ENCODE measurements at regions not wholly inside any gene's neighbourhood (a gene's known extent, or its start where the extent isn't known, plus 50 kb on each side); places are given as distances from the start of the nearest gene placed in this dataset.

DNA sequence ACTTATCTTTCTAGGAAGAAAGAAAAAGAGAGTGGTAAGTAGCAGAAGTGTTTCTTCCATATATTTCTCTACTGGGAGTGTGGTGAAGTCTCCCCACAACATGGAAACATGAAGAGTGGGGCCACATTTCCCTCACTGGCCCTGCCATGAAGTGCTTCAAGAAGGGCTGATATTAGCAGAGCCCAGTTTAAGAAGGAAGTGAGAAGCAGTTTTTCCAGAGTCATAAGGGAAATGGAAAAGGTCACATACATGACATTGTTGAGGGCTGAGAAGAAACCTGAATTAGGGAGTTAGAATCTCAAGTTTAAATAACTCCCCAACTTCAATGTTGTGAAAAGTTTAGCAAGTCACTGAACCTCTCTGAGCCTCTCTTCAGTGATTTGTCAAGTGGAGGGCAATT lies 171.9 kb upstream of the RBPJ start:
- H3K36me3 ChIP-seq (ENCODE audit: insufficient read depth, low read length): no peaks in the 10 kb centered on the region
- no peak overlapping the region for H3K27ac ChIP-seq (ENCODE audit: low read depth, low read length, poor library complexity, severe bottlenecking)
- no peaks in the 10 kb centered on the region for H4K20me1 ChIP-seq (ENCODE audit: insufficient read depth, low read length)
- no peaks in the 10 kb centered on the region for H3K9me3 ChIP-seq (ENCODE audit: low read length)
- no peaks in the 10 kb centered on the region for H3F3A ChIP-seq (ENCODE audit: insufficient read depth, low read length)
- H3K9ac ChIP-seq (ENCODE audit: low read length): no peak overlapping the region
- no peaks in the 10 kb centered on the region for H3K27me3 ChIP-seq (ENCODE audit: insufficient read depth, low read length)
- H3K79me2 ChIP-seq (ENCODE audit: insufficient read depth, low read length): no peaks in the 10 kb centered on the region
- no peaks in the 10 kb centered on the region for H3K9me2 ChIP-seq (ENCODE audit: low read depth, low read length)
- no peak overlapping the region for H3K4me2 ChIP-seq (ENCODE audit: low read length)
- H3K4me1 ChIP-seq (ENCODE audit: insufficient read depth, low read length, severe bottlenecking): no peaks in the 10 kb centered on the region
- no peak for TF ChIP-seq CTCF (IDR thresholded peaks at IDR 0.05; ENCODE audit: low read length)
- no peak for TF ChIP-seq EZH2 (IDR thresholded peaks at IDR 0.05; ENCODE audit: borderline replicate concordance, low read length)
- no peak overlapping the region for H3K4me3 ChIP-seq (ENCODE audit: low read depth, low read length, poor library complexity, severe bottlenecking)
- no peak overlapping the region for H2AFZ ChIP-seq (ENCODE audit: low read length)

DNA sequence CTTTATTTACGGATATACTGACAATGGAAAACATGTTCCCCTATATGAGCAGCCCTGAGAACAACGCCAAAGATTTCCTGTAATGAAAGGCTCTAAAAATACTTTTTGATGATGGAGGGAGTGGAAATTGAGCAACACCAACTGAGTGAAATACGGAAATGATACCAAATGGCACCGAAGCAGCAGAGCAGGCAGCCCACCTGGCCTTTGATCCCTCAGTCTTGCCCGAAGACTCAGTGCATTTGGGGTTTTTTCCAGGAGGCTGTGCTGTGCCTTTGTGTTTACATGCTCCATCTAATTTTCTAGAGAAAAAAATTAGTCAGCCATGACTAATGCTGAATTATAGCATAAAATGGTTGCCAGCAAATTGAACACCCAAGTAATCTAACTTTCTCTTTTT lies 169.9 kb upstream of the RBPJ start:
- no peaks in the 10 kb centered on the region for H4K20me1 ChIP-seq (ENCODE audit: insufficient read depth, low read length)
- H3K9me3 ChIP-seq (ENCODE audit: low read length): no peaks in the 10 kb centered on the region
- no peaks in the 10 kb centered on the region for H3F3A ChIP-seq (ENCODE audit: insufficient read depth, low read length)
- H2AFZ ChIP-seq (ENCODE audit: low read length): no peak overlapping the region
- H3K4me1 ChIP-seq (ENCODE audit: insufficient read depth, low read length, severe bottlenecking): no peaks in the 10 kb centered on the region
- TF ChIP-seq CTCF (IDR thresholded peaks at IDR 0.05; ENCODE audit: low read length) (no peak), EZH2 (IDR thresholded peaks at IDR 0.05; ENCODE audit: borderline replicate concordance, low read length) (no peak)
- H3K4me3 ChIP-seq (ENCODE audit: low read depth, low read length, poor library complexity, severe bottlenecking): no peak overlapping the region
- H3K27me3 ChIP-seq (ENCODE audit: insufficient read depth, low read length): no peaks in the 10 kb centered on the region
- H3K79me2 ChIP-seq (ENCODE audit: insufficient read depth, low read length): no peaks in the 10 kb centered on the region
- no peak overlapping the region for H3K4me2 ChIP-seq (ENCODE audit: low read length)
- H3K36me3 ChIP-seq (ENCODE audit: insufficient read depth, low read length): no peaks in the 10 kb centered on the region
- H3K9ac ChIP-seq (ENCODE audit: low read length): no peak overlapping the region
- H3K9me2 ChIP-seq (ENCODE audit: low read depth, low read length): no peaks in the 10 kb centered on the region
- H3K27ac ChIP-seq (ENCODE audit: low read depth, low read length, poor library complexity, severe bottlenecking): no peak overlapping the region

DNA sequence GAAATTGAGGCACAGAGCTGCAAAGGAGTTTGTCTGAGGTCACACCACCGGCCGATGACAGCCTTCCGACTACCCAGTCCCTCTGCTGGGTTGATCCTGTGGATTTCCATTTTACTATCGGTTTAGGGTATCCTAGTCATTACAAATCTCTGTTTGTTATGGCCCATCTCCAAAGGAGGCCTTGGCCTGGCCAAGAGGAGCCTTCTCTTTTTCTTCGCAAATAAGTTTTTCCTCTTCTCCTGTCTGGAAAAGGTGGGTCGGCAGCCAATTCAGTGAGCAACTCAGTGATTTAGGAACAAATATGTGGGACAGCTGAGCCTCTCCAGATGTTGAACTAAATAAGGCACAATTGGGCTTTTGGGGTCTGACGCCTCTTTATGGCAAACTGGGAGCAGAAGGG lies 169.2 kb upstream of the RBPJ start:
- no peaks in the 10 kb centered on the region for H3K4me1 ChIP-seq (ENCODE audit: insufficient read depth, low read length, severe bottlenecking)
- no peaks in the 10 kb centered on the region for H3K9me3 ChIP-seq (ENCODE audit: low read length)
- no peaks in the 10 kb centered on the region for H3K27me3 ChIP-seq (ENCODE audit: insufficient read depth, low read length)
- H3K27ac ChIP-seq (ENCODE audit: low read depth, low read length, poor library complexity, severe bottlenecking): no peak overlapping the region
- no peak overlapping the region for H3K4me3 ChIP-seq (ENCODE audit: low read depth, low read length, poor library complexity, severe bottlenecking)
- H4K20me1 ChIP-seq (ENCODE audit: insufficient read depth, low read length): no peaks in the 10 kb centered on the region
- no peak overlapping the region for H3K9ac ChIP-seq (ENCODE audit: low read length)
- no peaks in the 10 kb centered on the region for H3K36me3 ChIP-seq (ENCODE audit: insufficient read depth, low read length)
- H3F3A ChIP-seq (ENCODE audit: insufficient read depth, low read length): no peaks in the 10 kb centered on the region
- no peaks in the 10 kb centered on the region for H3K79me2 ChIP-seq (ENCODE audit: insufficient read depth, low read length)
- no peaks in the 10 kb centered on the region for H3K9me2 ChIP-seq (ENCODE audit: low read depth, low read length)
- no peak overlapping the region for H3K4me2 ChIP-seq (ENCODE audit: low read length)
- TF ChIP-seq EZH2 (IDR thresholded peaks at IDR 0.05; ENCODE audit: borderline replicate concordance, low read length) (no peak), CTCF (IDR thresholded peaks at IDR 0.05; ENCODE audit: low read length) (no peak)
- no peak overlapping the region for H2AFZ ChIP-seq (ENCODE audit: low read length)

Measured in OCI-LY1 (cell line).